HG03442 (cell line): ENCODE measurements at regions not wholly inside any gene's neighbourhood (a gene's known extent, or its start where the extent isn't known, plus 50 kb on each side); places are given as distances from the start of the nearest gene placed in this dataset.

Experiments used
- ATAC-seq: cut with Tn5 transposase; IDR thresholded peaks from one replicate; pipeline ENCODE4 v1.9.1; 2021; ENCODE audit warnings: mild to moderate bottlenecking, moderate library complexity; ENCODE audit not compliant: unreplicated experiment

GRCh38 chr10:128280271-128280670 lies 154.0 kb upstream of the MKI67 start:
- no peak for ATAC-seq

- ATAC-seq: no peak
Measured at GRCh38 chr10:128281343-128281742, 155.1 kb upstream of the MKI67 start.

- no peak for ATAC-seq
Measured at GRCh38 chr10:128281861-128282260, 155.6 kb upstream of the MKI67 start.

GRCh38 chr10:128286141-128286761 lies 160.0 kb upstream of the MKI67 start:
- ATAC-seq: no peak

- ATAC-seq: no peak
Measured at GRCh38 chr10:128286762-128287500, 160.7 kb upstream of the MKI67 start.

GRCh38 chr10:128287921-128288320 lies 161.7 kb upstream of the MKI67 start:
- no peak for ATAC-seq

GRCh38 chr10:128289621-128290020 lies 163.4 kb upstream of the MKI67 start:
- ATAC-seq: no peak

- ATAC-seq: no peak
Measured at GRCh38 chr10:128295003-128295402, 168.8 kb upstream of the MKI67 start.

GRCh38 chr10:128296253-128297007 lies 170.2 kb upstream of the MKI67 start:
- no peak for ATAC-seq

GRCh38 chr10:128297709-128298378 lies 171.6 kb upstream of the MKI67 start:
- no peak for ATAC-seq

GRCh38 chr10:128298587-128298986 lies 172.4 kb upstream of the MKI67 start:
- ATAC-seq: no peak

- no peak for ATAC-seq
Measured at GRCh38 chr10:128300290-128300824, 174.1 kb upstream of the MKI67 start.

- ATAC-seq: no peak
Measured at GRCh38 chr10:128301051-128301450, 174.8 kb upstream of the MKI67 start.

- no peak for ATAC-seq
Measured at GRCh38 chr10:128302808-128303207, 176.6 kb upstream of the MKI67 start.

- no peak for ATAC-seq
Measured at GRCh38 chr10:128304271-128304670, 178.0 kb upstream of the MKI67 start.

- no peak for ATAC-seq
Measured at GRCh38 chr10:128305601-128306345, 179.6 kb upstream of the MKI67 start.

- no peak for ATAC-seq
Measured at GRCh38 chr10:128306535-128306934, 180.3 kb upstream of the MKI67 start.

GRCh38 chr10:128306966-128307365 lies 180.7 kb upstream of the MKI67 start:
- ATAC-seq: no peak

- no peak for ATAC-seq
Measured at GRCh38 chr10:128307820-128308219, 181.6 kb upstream of the MKI67 start.

- ATAC-seq: no peak
Measured at GRCh38 chr10:128310971-128311658, 184.9 kb upstream of the MKI67 start.
